ENCODE measurements at regions not wholly inside any gene's neighbourhood (a gene's known extent, or its start where the extent isn't known, plus 50 kb on each side); places are given as distances from the start of the nearest gene placed in this dataset.

- Histone ChIP-seq H3K9ac (ENCODE audit: insufficient read depth, low read length, poor library complexity, severe bottlenecking) (no peak overlapping the region), H3K9me3 (replicated peaks in 1 of 2; ENCODE audit: control insufficient read depth in 1 of 2, insufficient read depth in 1 of 2, low read length in 2 of 2) (no peaks in the 10 kb centered on the region), H4K20me1 (ENCODE audit: insufficient read depth, low read length) (no peaks in the 10 kb centered on the region), H3K4me1 (ENCODE audit: control insufficient read depth in 1 of 2, insufficient read depth in 2 of 2, low read length in 2 of 2) (no peaks in the 10 kb centered on the region), H3K36me3 (replicated peaks in 1 of 2; ENCODE audit: control insufficient read depth in 1 of 2, insufficient read depth in 2 of 2, low read length in 2 of 2) (no peaks in the 10 kb centered on the region), H3K27ac (ENCODE audit: low read depth in 1 of 2, low read length in 2 of 2) (no peak overlapping the region), H3K4me2 (replicated peaks; ENCODE audit: extremely low read depth, low read length, poor library complexity, severe bottlenecking) (no peak overlapping the region), H3K27me3 (ENCODE audit: control insufficient read depth in 2 of 2, insufficient read depth in 2 of 2, low read length in 2 of 2) (no peaks in the 10 kb centered on the region), H2AFZ (ENCODE audit: insufficient read depth, low read depth, low read length, poor library complexity, severe bottlenecking) (no peak overlapping the region), H3K4me3 (replicated peaks in 1 of 3; ENCODE audit: low read depth in 2 of 3, low read length in 3 of 3) (no peak overlapping the region), H3K79me2 (ENCODE audit: insufficient read depth, low read length) (no peaks in the 10 kb centered on the region)
- Mint-ChIP-seq H3K4me3 (no peak overlapping the region), H3K27me3 (ENCODE audit: low read depth in 3 of 3) (no peaks in the 10 kb centered on the region), H3K27ac (no peak overlapping the region), H3K4me1 (no peaks in the 10 kb centered on the region), H3K36me3 (no peaks in the 10 kb centered on the region), H3K9me3 (peaks cover 3 to 12% (median 5%) of the 10 kb centered on the region in 7 donors)
- intact Hi-C loops (cut with micrococcal nuclease): no loop called here
- no peak for DNase-seq
- 100% methylated on average over 2 of the region's 7 CpGs for WGBS (ENCODE audit: insufficient coverage)
- no peak for TF ChIP-seq CTCF (IDR thresholded peaks at IDR 0.05)
Observed at GRCh38 chr5:167123126-167123525, 1168.3 kb upstream of the WWC1 start.

GRCh38 chr5:167128581-167128980 lies 1162.9 kb upstream of the WWC1 start:
- Histone ChIP-seq H3K4me1 (ENCODE audit: control insufficient read depth in 1 of 2, insufficient read depth in 2 of 2, low read length in 2 of 2) (no peaks in the 10 kb centered on the region), H4K20me1 (ENCODE audit: insufficient read depth, low read length) (no peaks in the 10 kb centered on the region), H3K4me3 (replicated peaks in 1 of 3; ENCODE audit: low read depth in 2 of 3, low read length in 3 of 3) (no peak overlapping the region), H3K79me2 (ENCODE audit: insufficient read depth, low read length) (no peaks in the 10 kb centered on the region), H3K4me2 (replicated peaks; ENCODE audit: extremely low read depth, low read length, poor library complexity, severe bottlenecking) (no peak overlapping the region), H3K27ac (ENCODE audit: low read depth in 1 of 2, low read length in 2 of 2) (no peak overlapping the region), H3K36me3 (replicated peaks in 1 of 2; ENCODE audit: control insufficient read depth in 1 of 2, insufficient read depth in 2 of 2, low read length in 2 of 2) (no peaks in the 10 kb centered on the region), H3K9me3 (replicated peaks in 1 of 2; ENCODE audit: control insufficient read depth in 1 of 2, insufficient read depth in 1 of 2, low read length in 2 of 2) (peaks cover 0 to 6% of the 10 kb centered on the region in 2 donors), H2AFZ (ENCODE audit: insufficient read depth, low read depth, low read length, poor library complexity, severe bottlenecking) (no peak overlapping the region), H3K9ac (ENCODE audit: insufficient read depth, low read length, poor library complexity, severe bottlenecking) (no peak overlapping the region), H3K27me3 (ENCODE audit: control insufficient read depth in 2 of 2, insufficient read depth in 2 of 2, low read length in 2 of 2) (no peaks in the 10 kb centered on the region)
- Mint-ChIP-seq H3K36me3 (no peaks in the 10 kb centered on the region), H3K4me3 (no peak overlapping the region), H3K27me3 (ENCODE audit: low read depth in 3 of 3) (peaks cover 0 to 1% (median 0%) of the 10 kb centered on the region in 3 donors), H3K4me1 (no peaks in the 10 kb centered on the region), H3K27ac (no peak overlapping the region), H3K9me3 (peaks cover 2 to 9% (median 3%) of the 10 kb centered on the region in 7 donors)
- 83% methylated on average over 1 of the region's 3 CpGs for WGBS (ENCODE audit: insufficient coverage)
- TF ChIP-seq CTCF (IDR thresholded peaks at IDR 0.05): no peak
- intact Hi-C loops (cut with micrococcal nuclease): no loop called here
- no peak for DNase-seq

All from CD14-positive monocyte (primary cell).